ENCODE measurements at regions not wholly inside any gene's neighbourhood (a gene's known extent, or its start where the extent isn't known, plus 50 kb on each side); places are given as distances from the start of the nearest gene placed in this dataset.

DNA sequence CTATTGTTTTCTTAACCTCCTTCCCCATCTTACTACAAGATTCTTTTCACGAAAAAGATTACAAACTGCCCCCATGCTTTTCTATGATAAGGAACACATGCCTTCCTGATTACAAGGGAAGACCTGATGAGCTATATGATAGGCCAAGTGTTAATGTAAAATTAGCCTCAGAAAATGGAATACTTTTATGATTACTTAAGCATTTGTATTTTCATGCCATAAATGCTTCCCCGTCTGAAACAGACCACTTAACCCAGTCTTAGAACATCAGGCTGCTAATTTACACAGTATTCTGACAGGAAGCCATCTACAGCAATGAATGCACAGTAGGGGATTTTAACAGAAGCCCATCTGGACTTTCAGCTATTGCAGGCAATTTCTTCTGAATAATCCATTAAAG, 274.9 kb downstream of the HAO1 start:
- no peaks in the 10 kb centered on the region for H3K79me2 ChIP-seq (ENCODE audit: insufficient read depth, low read length)
- no peak for DNase-seq

DNA sequence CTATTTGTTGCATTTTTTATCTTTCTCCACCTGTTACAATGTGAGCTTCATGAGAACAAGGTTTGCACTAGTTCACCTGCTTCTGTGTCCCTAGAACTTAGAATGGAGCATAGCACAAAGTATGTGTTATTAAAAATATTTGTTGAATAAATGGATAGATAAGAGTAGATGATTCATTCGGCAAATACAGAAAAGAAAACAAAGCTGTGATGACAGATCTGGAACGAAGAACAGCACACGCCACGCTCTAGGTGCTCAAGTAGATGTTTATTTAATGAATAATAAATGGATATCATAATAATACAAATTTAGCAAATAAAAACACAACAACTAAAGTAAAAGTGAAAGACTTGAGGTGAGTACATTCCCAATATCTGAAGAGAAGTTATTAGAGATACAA, 273.1 kb downstream of the HAO1 start:
- no peak for ATAC-seq (ENCODE audit: insufficient read depth, low read depth)
- TF ChIP-seq EZH2 (IDR thresholded peaks at IDR 0.05; ENCODE audit: borderline replicate concordance, low read depth, low read length, severe bottlenecking), result no peak
- TF ChIP-seq, protein P1, sequence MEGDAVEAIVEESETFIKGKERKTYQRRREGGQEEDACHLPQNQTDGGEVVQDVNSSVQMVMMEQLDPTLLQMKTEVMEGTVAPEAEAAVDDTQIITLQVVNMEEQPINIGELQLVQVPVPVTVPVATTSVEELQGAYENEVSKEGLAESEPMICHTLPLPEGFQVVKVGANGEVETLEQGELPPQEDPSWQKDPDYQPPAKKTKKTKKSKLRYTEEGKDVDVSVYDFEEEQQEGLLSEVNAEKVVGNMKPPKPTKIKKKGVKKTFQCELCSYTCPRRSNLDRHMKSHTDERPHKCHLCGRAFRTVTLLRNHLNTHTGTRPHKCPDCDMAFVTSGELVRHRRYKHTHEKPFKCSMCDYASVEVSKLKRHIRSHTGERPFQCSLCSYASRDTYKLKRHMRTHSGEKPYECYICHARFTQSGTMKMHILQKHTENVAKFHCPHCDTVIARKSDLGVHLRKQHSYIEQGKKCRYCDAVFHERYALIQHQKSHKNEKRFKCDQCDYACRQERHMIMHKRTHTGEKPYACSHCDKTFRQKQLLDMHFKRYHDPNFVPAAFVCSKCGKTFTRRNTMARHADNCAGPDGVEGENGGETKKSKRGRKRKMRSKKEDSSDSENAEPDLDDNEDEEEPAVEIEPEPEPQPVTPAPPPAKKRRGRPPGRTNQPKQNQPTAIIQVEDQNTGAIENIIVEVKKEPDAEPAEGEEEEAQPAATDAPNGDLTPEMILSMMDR (IDR thresholded peaks at IDR 0.05; ENCODE audit: borderline replicate concordance, extremely low read depth, low read length, poor library complexity, severe bottlenecking), result no peak
- H3K4me3 ChIP-seq (ENCODE audit: low read depth in 1 of 2, low read length in 2 of 2), result no peak overlapping the region

More for the DNA sequence above, 274.9 kb downstream of the HAO1 start:
- no peaks in the 10 kb centered on the region for H3K9me3 ChIP-seq (ENCODE audit: insufficient read depth, low read length, severe bottlenecking)
- H2AFZ ChIP-seq (ENCODE audit: low read depth, low read length), result no peak overlapping the region
- H3K27me3 ChIP-seq (ENCODE audit: insufficient read depth, low read length, poor library complexity), result no peaks in the 10 kb centered on the region
- H3K27ac ChIP-seq (ENCODE audit: low read length), result no peak overlapping the region
- TF ChIP-seq EZH2 (IDR thresholded peaks at IDR 0.05; ENCODE audit: borderline replicate concordance, low read depth, low read length, severe bottlenecking), result no peak
- TF ChIP-seq, protein P1 (IDR thresholded peaks at IDR 0.05; ENCODE audit: borderline replicate concordance, extremely low read depth, low read length, poor library complexity, severe bottlenecking), result no peak
- no peak overlapping the region for H3K4me2 ChIP-seq (ENCODE audit: insufficient read depth, low read length)
- no peaks in the 10 kb centered on the region for H3K4me1 ChIP-seq (ENCODE audit: insufficient read depth, low read length)
- no peaks in the 10 kb centered on the region for H3K36me3 ChIP-seq (ENCODE audit: insufficient read depth, low read length)
- H3K4me3 ChIP-seq (ENCODE audit: low read depth in 1 of 2, low read length in 2 of 2), result no peak overlapping the region
- no peak for ATAC-seq (ENCODE audit: insufficient read depth, low read depth)
- H4K20me1 ChIP-seq (ENCODE audit: insufficient read depth, low read length), result no peaks in the 10 kb centered on the region
- no peak overlapping the region for H3K9ac ChIP-seq (ENCODE audit: low read depth, low read length)

DNA sequence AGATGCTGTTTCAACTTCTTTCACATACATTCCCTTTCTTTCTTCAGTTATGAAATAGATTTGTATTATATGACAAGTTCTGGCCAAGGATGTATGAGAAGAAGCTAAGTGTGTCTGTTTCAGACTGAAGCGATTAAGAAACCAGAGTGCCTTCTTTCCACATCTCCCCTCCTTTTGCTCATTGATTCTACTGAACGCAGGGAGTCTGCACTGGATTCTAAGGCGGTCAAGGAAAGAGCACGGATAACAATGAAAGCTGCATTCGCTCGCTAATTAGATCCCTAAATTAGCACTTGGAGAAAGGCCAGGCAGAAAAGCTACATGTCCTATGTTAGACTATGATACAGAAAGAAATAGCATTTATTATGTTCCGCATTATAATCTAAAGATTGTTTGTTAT, 267.7 kb downstream of the HAO1 start:
- ATAC-seq (ENCODE audit: insufficient read depth, low read depth) (no peak), DNase-seq (no peak)
- H3K27me3 ChIP-seq (ENCODE audit: insufficient read depth, low read length, poor library complexity), result no peaks in the 10 kb centered on the region
- no peaks in the 10 kb centered on the region for H3K4me1 ChIP-seq (ENCODE audit: insufficient read depth, low read length)
- no peak overlapping the region for H3K4me3 ChIP-seq (ENCODE audit: low read depth in 1 of 2, low read length in 2 of 2)
- H4K20me1 ChIP-seq (ENCODE audit: insufficient read depth, low read length), result no peaks in the 10 kb centered on the region
- H3K27ac ChIP-seq (ENCODE audit: low read length), result no peak overlapping the region
- no peak overlapping the region for H2AFZ ChIP-seq (ENCODE audit: low read depth, low read length)
- H3K4me2 ChIP-seq (ENCODE audit: insufficient read depth, low read length), result no peak overlapping the region
- H3K36me3 ChIP-seq (ENCODE audit: insufficient read depth, low read length), result no peaks in the 10 kb centered on the region
- TF ChIP-seq, protein P1 (IDR thresholded peaks at IDR 0.05; ENCODE audit: borderline replicate concordance, extremely low read depth, low read length, poor library complexity, severe bottlenecking), result no peak
- no peak for TF ChIP-seq EZH2 (IDR thresholded peaks at IDR 0.05; ENCODE audit: borderline replicate concordance, low read depth, low read length, severe bottlenecking)
- H3K79me2 ChIP-seq (ENCODE audit: insufficient read depth, low read length), result no peaks in the 10 kb centered on the region
- H3K9ac ChIP-seq (ENCODE audit: low read depth, low read length), result no peak overlapping the region
- no peaks in the 10 kb centered on the region for H3K9me3 ChIP-seq (ENCODE audit: insufficient read depth, low read length, severe bottlenecking)

More for the DNA sequence above, 273.1 kb downstream of the HAO1 start:
- no peak overlapping the region for H3K27ac ChIP-seq (ENCODE audit: low read length)
- no peak overlapping the region for H3K4me2 ChIP-seq (ENCODE audit: insufficient read depth, low read length)
- H3K79me2 ChIP-seq (ENCODE audit: insufficient read depth, low read length), result no peaks in the 10 kb centered on the region
- no peaks in the 10 kb centered on the region for H3K27me3 ChIP-seq (ENCODE audit: insufficient read depth, low read length, poor library complexity)
- no peak for DNase-seq
- H3K9ac ChIP-seq (ENCODE audit: low read depth, low read length), result no peak overlapping the region
- no peaks in the 10 kb centered on the region for H3K9me3 ChIP-seq (ENCODE audit: insufficient read depth, low read length, severe bottlenecking)
- no peaks in the 10 kb centered on the region for H4K20me1 ChIP-seq (ENCODE audit: insufficient read depth, low read length)
- no peak overlapping the region for H2AFZ ChIP-seq (ENCODE audit: low read depth, low read length)
- no peaks in the 10 kb centered on the region for H3K4me1 ChIP-seq (ENCODE audit: insufficient read depth, low read length)
- H3K36me3 ChIP-seq (ENCODE audit: insufficient read depth, low read length), result no peaks in the 10 kb centered on the region

DNA sequence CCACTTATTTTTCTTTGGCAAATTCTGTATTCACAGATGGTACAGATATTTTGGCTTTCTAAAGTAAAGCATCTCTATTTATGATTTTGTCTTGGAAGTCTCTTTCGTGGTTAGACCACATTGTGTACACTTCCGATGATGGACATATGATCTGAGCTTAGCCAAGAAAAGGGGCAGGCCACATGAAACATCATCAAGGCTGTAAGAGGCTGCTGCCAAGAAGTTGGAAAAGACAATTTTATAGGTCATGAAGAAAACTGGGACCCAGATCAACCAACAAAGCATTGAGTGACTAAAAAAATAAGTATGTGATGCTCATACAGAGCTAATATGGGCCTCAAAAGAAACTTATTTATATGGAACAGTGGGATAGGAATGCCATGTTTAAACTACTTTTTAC, 266.4 kb downstream of the HAO1 start:
- Histone ChIP-seq H4K20me1 (ENCODE audit: insufficient read depth, low read length) (no peaks in the 10 kb centered on the region), H3K9me3 (ENCODE audit: insufficient read depth, low read length, severe bottlenecking) (no peaks in the 10 kb centered on the region), H3K79me2 (ENCODE audit: insufficient read depth, low read length) (no peaks in the 10 kb centered on the region), H3K4me1 (ENCODE audit: insufficient read depth, low read length) (no peaks in the 10 kb centered on the region), H3K4me2 (ENCODE audit: insufficient read depth, low read length) (no peak overlapping the region), H3K27ac (ENCODE audit: low read length) (no peak overlapping the region), H2AFZ (ENCODE audit: low read depth, low read length) (no peak overlapping the region), H3K4me3 (ENCODE audit: low read depth in 1 of 2, low read length in 2 of 2) (no peak overlapping the region), H3K9ac (ENCODE audit: low read depth, low read length) (no peak overlapping the region), H3K27me3 (ENCODE audit: insufficient read depth, low read length, poor library complexity) (no peaks in the 10 kb centered on the region), H3K36me3 (ENCODE audit: insufficient read depth, low read length) (no peaks in the 10 kb centered on the region)
- ATAC-seq (ENCODE audit: insufficient read depth, low read depth) (no peak), DNase-seq (no peak)
- TF ChIP-seq, protein P1 (IDR thresholded peaks at IDR 0.05; ENCODE audit: borderline replicate concordance, extremely low read depth, low read length, poor library complexity, severe bottlenecking), result no peak
- TF ChIP-seq EZH2 (IDR thresholded peaks at IDR 0.05; ENCODE audit: borderline replicate concordance, low read depth, low read length, severe bottlenecking), result no peak

Measured in DND-41 (cell line).